HG03457 (cell line): ENCODE measurements at regions not wholly inside any gene's neighbourhood (a gene's known extent, or its start where the extent isn't known, plus 50 kb on each side); places are given as distances from the start of the nearest gene placed in this dataset.
"Not testable (repeated sequence)": the region's sequence is repeated elsewhere in the genome, so short reads cannot be mapped to it uniquely, and the experiment has no call there.

Experiments used
- ATAC-seq: cut with Tn5 transposase; IDR thresholded peaks from one replicate; pipeline ENCODE4 v1.9.1; 2021; ENCODE audit warnings: moderate number of reproducible peaks; ENCODE audit not compliant: unreplicated experiment

DNA sequence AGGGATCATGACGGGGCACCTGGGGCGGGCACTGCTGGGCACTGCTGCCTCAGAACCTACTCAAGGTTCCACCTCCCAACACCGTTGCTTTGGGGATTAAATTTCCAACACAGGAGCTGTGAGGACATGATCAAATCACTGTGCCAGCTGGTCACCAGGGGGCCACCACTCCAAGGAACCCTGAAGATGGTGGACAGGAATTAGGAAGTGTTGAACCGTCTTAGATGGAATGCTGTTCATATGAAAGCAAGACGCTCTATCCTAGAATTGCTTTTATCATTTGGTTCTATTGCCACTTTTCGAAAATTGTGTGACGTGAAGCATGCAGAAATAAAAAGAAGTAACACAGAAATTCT is 140.3 kb downstream of the DLL1 start:
- no peak for ATAC-seq

DNA sequence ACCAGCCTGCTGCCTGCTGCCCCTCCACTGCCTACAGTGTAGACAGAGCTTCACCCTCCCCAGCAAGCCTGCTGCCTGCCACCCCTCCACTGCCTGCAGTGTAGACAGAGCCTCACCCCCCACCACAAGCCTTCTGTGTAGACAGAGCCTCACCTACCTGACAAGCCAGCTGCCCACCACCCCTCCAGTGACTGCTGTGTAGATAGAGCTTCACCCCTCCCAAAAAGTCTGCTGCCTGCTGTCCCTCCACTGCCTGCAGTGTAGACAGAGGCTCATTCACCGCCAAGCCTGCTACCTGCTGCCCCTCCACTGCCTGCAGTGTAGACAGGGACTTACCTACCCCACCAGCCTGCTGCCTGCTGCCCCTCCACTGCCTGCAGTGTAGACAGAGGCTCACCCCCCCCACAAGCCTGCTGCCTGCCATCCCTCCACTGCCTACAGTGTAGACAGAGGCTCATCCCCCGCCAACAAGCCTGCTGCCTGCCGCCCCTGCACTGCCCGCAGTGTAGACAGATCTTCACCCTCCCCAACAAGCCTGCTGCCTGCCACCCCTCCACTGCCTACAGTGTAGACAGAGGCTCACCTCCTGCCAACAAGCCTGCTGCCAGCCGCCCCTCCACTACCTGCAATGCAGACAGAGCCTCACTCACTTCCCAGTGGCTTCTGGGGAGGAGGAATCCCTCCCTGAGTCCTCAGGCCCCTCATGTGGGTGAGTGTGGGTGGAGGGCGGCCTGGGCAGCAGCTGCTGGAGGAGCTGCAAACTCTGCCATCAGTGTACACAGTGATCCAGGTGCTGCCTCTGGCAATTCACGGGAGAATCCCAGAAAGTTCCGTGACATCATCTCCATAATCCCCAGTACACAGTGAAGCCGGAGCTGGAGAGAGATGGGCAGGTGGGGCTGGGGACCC is 140.9 kb downstream of the DLL1 start:
- ATAC-seq, result no peak

DNA sequence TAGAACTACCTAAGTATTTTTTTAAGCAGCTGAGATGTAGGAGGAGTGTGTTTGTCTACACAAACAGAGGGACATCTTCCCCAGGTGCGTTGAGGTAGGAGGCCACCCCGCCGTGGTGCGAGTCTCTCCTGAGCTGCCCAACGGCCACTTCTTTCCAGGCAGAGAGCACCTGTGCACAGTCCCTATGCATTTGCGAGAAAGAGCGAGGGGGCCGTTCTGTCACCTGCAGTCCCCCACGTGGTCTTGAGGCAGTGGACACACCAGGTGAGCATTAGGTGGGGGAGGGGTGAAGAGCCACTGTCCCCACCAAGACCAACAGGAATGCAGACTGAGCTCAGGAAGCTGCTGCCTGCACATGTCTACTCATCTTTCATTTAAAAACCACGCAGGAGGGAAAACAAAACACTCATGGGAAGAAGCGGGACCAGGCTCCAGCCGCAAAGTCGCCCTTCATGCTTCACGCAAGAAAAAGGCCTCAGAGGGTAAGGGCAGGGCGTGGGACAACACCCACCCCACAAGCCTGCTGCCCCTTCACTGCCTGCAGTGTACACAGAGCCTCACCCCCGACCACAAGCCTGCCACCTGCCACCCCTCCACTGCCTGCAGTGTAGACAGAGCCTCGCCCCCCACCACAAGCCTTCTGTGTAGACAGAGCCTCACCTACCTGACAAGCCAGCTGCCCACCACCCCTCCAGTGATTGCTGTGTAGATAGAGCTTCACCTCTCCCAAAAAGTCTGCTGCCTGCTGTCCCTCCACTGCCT is 142.0 kb downstream of the DLL1 start:
- no peak for ATAC-seq

DNA sequence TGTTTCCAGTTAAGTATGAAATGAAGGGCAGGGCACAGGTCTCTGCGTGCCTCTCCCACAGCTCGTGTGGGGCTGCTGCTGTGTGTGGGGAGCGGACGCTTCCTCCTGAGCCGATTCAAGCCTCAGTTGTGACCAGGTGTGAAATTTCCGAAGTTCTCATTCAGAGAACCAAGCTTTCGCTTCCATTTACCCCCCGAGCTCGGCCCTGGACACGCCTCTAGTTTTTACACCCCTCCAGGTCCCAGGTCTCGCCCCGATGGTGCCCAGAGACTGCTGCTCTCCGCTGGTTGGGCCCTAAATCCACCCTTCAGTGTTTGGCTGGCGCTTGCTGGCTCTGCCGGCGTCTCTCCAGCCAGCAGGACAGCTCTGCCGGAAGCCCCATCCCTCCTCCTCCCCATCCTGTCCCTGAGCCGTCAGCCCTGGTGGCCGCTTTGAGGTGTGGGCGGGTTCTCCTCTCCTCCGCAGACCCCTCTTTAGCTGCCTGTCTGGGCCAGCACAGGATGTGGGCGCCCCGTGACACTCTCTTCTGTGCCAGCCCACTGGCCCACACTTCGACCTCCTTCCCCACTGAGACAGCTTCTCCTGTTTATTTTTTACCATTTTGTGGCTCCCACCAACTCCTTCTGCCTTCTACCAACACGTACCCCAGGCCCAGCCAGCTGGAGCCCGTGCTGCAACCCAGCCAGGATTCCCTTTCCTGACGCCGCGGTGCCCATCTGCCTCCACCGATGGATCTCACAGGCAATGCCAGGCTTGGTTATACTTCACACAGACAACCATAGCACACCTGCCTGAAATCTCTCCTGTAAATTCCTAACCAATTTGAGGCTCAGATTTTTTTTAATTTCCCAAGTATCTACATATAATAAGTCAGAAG is 142.8 kb downstream of the DLL1 start:
- no peak for ATAC-seq

DNA sequence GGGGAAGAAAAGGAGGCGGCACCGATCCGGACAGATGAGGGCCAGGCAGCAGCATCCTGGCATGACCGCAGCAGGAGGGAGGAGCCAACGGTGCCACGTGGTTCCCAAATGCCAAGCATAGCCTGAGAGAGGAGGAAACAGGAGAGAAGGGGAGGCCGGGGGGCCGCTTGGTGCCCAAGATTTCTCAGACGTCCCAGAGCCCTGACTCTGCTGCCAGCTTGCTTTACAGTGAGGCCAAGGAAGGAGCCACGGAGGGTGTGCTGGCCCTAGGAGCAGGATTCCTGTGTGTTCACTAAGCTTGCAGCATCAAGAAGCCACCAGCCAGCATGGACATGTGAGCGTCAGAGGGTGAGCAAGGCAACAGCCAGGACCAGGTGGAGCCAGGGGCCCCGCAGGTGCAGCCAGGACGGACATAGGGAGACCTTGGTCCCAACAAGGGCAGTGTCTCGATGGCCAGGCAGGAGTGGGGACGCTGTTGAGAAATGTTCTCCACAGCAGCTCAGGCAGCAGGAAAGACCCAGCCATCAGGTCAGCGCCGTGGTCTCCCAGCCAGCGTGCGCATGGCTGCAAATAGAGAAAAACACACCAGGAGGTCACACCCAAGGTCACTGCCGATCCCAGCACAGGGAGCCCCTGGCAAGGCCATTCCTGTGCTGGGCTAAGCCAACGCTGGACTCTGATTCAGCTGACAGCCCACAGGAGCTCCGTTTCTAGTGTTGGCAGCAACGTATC is 143.7 kb downstream of the DLL1 start:
- ATAC-seq, result no peak

DNA sequence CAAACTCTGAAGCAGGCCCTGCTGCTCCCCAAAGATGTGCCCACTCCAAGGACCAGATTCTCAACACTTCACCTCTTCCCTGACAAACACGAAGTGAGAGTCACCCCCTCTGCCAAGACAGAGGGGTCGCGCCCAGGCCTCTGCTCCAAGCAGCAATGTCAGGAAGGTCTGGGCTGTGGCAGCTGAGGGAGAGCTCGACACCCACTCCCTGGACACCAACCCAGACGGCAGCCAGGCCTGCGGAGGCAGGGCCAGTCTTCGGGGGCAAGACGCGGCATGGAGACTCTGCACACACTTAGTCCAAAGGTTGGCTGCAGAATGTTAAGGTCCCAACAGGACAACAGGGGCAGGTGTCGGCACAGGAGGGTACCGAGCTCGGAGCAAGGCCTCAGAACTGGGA is 144.2 kb downstream of the DLL1 start:
- ATAC-seq, result no peak

DNA sequence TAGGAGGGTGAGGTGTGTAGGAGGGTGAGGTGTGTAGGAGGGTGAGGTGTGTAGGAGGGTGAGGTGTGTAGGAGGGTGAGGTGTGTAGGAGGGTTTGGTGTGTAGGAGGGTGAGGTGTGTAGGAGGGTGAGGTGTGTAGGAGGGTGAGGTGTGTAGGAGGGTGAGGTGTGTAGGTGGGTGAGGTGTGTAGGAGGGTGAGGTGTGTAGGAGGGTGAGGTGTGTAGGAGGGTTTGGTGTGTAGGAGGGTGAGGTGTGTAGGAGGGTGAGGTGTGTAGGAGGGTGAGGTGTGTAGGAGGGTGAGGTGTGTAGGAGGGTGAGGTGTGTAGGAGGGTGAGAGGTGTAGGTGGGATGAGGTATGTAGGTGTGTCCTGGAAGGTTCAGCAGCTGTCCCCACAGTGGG is 144.7 kb downstream of the DLL1 start:
- not testable (repeated sequence) for ATAC-seq

DNA sequence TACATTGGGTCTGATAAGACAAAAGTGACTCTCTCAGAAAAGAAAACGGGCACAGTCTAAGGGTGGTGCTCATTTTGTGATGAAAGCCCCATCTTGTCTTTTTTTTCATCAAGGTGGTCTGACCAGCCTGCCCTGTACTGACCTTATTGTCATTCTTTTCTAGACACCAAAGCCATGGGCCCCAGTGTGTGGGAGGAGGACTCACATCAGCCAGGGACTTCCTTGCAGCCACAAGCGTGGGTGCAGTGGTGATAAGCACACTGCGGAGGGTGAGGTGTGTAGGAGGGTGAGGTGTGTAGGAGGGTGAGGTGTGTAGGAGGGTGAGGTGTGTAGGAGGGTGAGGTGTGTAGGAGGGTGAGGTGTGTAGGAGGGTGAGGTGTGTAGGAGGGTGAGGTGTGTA is 145.2 kb downstream of the DLL1 start:
- not testable (repeated sequence) for ATAC-seq

DNA sequence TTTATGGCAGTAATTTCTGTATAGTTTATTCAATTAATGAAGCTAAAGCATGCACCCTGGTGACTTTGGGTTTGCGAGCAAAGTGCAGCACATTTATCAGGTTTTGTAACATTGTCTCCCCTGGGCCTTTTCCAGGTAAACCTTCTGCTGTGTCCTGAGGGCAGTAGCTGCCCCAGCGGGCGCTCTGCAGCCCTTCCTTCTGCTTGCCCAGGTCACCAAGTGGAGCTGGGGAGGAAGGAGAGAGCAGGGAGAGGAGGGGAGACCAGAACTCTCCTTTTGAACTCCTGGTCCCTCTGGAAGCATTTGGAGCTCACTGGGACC is 145.6 kb downstream of the DLL1 start:
- no peak for ATAC-seq

DNA sequence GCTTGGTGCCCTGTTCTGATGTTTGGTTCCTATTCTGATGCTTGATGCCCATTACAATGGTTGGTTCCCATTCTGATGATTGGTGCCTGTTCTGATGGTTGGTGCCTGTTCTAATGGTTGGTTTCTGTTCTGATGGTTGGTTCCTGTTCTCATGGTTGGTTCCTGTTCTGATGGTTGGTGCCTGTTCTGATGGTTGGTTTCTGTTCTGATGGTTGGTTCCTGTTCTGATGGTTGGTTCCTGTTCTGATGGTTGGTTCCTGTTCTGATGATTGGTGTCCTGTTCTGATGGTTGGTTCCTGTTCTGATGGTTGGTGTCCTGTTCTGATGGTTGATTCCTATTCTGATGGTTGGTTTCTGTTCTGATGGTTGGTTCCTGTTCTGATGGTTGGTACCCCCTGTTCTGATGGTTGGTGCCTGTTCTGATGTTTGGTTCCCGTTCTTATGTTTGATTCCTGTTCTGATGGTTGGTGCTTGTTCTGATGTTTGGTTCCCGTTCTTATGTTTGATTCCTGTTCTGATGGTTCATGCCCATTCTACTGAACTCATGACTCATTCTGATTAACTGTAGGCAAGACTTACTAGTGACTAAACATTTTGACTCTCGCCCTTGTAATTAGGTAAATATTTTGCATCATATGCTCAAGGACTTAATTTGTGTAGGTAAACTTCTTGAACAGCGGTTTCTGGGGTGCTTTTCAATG is 146.2 kb downstream of the DLL1 start:
- no peak for ATAC-seq

DNA sequence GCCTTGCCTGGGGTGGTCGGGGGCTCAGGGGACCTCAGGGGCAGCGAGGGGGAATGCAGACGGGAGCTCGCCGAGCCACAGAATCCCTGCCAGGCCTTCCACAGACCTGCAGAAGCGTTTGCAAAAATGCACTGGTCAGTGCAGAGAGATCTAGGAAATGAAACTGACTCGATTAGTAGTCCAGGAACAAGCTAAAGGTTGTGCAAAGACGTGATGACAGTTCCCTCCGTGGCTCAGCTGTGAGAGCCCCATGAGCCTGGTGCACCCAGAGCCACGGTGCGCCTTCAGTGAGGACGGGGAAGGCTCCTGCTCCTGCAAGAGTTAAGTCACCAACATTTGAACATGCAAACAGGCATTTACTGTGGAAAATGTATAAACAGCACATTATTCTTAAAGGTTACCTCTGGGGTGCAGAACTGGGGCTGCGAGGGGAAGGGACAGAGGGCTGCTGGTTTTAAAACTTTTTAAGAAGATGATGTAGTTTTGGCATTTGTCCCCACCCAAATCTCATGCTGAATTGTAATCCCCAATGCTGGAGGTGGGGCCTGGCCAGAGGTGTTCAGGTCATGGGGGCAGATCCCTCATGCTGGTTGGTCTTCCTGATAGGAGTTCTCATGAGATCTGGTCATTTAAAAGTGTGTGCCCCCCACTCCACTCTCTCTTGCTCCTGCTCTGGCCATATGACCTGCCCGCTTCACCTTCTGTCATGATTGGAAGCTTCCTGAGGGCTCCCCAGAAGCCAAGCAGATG is 147.3 kb downstream of the DLL1 start:
- ATAC-seq, result no peak

DNA sequence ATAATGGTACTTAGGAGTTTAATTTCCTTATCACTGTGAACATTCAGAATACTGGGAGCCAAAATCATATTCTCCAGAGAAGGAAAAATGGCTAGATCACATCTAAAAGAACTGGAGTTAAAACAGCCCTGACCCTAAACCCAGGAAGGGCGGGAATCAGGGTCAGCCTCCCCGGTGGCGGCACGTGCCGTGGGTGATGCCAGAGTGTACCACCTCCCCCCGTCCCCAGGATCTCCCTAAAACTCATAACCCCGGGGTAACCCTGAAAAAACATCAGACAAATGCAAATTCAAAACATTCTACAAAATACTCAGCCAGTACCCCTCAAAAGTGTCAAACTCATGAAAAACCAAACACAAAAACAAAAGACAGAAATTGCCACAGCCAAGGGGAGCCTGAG is 148.3 kb downstream of the DLL1 start:
- no peak for ATAC-seq

DNA sequence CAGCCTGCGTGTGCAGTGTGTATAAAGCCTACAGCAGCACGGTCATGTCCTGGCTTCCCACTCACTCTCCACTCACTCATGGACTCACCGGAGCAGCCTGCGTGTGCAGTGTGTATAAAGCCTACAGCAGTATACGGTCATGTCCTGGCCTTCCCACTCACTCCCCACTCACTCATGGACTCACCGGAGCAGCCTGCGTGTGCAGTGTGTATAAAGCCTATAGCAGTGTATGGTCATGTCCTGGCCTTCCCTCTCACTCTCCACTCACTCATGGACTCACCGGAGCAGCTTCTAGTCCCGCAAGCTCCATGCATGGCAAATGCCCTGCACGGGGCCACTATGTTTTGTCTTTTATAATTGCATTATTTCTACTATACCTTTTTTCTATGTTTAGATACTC is 149.8 kb downstream of the DLL1 start:
- ATAC-seq, result not testable (repeated sequence)

DNA sequence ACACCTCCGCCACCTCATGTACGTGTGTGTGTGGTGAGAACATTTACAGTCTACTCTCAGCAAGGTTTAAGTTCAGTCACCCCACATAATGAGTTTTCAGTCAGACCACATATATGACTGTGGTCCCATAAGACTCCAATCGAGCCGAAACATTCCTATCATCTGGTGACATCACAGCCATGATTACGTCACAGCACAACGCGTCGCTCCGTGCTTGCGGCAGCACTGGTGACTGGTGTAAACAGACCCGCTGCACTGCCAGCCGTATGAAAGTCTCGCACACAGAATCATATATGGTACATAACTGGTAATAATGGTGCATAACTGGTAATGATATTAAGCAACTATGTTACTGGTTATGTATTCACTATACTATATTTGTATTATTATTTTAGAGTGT is 150.7 kb downstream of the DLL1 start:
- ATAC-seq, result no peak

DNA sequence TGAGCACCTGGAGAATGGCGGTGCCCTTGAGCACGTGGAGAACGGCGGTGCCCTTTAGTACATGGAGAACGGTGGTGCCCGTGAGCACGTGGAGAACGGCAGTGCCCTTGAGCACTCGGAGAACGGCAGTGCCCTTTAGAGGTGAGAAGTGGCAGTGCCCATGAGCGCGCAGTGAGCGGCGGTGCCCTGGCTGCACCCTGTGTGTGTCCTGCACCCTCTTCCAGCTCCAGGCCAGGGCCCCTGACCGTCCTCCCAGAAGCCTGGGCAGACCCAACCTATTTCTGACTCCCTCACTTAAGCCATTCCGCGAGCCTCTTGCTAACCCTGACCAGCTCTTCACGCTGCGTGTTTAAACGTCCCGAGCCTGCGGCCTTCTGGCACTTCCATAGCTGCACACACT is 151.3 kb downstream of the DLL1 start:
- ATAC-seq, result no peak

DNA sequence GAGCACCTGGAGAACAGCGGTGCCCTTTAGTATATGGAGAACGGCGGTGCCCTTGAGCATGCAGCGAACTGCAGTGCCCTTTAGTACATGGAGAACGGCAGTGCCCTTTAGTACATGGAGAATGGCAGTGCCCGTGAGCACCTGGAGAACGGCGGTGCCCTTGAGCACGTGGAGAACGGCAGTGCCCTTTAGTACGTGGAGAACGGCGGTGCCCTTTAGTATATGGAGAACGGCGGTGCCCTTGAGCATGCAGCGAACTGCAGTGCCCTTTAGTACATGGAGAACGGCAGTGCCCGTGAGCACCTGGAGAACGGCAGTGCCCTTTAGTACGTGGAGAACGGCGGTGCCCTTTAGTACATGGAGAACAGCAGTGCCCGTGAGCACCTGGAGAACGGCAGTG is 151.8 kb downstream of the DLL1 start:
- ATAC-seq, result not testable (repeated sequence)

DNA sequence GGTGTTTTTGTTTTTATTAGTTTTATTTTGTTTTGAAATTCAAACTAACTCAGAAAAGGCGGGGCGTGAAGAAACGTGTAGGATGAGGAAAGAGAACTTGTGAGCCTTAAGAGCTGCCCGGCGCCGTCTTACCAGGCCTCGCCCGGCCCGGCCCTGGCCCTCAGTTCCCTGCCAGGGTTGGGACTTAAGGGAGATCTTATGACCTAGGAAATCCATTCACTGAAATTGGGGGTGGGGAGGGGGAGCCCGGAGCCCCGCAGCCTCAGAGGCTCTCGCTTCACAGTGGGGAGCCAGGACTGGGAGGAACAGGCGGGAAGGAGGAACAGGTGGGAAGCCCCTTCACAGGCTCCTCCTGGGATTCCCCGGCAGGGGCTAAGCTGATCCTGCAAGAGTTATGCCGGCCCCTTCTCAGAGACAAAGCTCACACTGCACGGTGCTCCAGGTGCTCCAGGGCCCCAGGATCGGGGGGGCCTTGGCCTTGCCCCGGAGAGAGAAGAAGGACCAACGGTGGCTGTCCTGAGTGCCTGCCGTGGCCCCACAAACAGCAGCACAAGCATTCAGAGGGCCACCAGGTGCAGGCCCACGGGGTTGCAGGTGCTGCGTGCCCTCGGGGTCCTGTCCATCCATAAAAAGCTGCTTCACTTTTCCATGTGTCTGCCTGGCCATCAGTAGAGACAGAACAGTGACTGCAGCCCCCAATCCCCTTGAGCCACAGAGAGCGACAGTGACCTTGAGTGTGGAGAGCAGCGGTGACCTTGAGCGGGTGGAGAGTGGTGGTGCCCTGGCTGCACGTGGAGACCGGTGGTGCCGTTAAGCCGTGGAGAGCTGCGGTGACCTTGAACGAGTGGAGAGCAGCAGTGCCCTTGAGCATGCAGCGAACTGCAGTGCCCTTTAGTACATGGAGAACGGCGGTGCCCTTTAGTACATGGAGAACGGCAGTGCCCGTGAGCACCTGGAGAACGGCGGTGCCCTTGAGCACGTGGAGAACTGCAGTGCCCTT is 152.7 kb downstream of the DLL1 start:
- no peak for ATAC-seq

DNA sequence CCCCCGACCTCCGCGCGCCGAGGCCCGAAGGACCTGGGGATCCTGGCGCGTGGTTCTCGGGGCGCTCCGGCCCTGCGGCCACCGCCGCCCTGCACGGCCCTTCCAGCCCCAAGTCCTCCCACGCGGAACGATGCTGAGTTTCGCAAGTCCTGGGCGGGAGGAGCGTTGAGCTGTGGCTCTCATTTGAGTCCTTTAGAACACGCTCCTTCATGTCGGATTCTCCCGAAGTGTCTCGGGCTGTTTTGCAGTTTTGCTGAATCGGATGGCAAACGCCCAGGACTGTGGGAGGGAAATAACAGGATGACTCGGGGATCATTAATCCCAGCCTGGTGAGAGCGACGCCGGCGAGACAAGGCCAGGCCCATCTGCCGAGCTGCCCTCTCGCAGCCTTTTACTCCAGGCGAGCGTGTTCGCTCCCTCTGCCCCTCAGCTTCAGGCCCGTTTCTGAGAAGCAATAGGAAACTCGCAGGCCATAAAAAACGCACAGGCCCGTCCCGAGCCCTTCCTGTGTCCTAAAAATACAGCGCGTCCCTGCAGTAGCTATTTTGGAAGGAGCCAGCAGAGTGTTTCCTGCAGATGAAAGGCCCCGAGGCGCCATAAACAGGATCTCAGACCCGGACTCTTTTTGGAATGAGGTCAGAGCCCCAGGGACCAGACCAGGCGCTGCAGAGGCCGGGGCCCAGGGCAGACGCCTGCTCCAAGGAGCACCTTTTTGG is 153.5 kb downstream of the DLL1 start:
- no peak for ATAC-seq
